Ramos (cell line): ENCODE measurements at regions not wholly inside any gene's neighbourhood (a gene's known extent, or its start where the extent isn't known, plus 50 kb on each side); places are given as distances from the start of the nearest gene placed in this dataset.
"Not testable (repeated sequence)": the region's sequence is repeated elsewhere in the genome, so short reads cannot be mapped to it uniquely, and the experiment has no call there.

Source experiments
- in situ Hi-C: fragments of 300-500 bp; cut with MboI; formaldehyde crosslinking; loops from one replicate; pipeline ENCODE4 v1.14.3; 2022; ENCODE audit warnings: low sequenced_read_pairs; ENCODE audit not compliant: unreplicated experiment

DNA sequence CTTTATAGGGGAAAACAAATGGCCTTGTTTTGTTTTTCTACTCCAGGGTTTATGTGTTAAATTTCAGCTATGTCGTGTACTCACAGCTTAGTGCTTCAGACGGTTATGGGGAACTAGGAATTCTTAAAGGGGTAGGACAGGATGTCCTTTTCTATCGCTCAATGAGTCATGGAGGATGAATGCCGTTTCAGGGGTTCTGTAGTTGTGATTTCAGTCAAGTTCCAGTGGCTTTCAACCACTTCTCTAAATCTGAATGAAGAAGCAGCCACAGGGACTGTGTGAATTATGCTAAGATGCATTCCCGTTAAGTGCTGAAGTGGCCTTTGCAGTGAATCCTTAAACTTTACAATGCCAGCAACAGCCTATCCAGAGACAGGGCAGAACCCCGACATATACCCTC, 1231.7 kb upstream of the ZEB2 start:
- in situ Hi-C loops = no loop called here

DNA sequence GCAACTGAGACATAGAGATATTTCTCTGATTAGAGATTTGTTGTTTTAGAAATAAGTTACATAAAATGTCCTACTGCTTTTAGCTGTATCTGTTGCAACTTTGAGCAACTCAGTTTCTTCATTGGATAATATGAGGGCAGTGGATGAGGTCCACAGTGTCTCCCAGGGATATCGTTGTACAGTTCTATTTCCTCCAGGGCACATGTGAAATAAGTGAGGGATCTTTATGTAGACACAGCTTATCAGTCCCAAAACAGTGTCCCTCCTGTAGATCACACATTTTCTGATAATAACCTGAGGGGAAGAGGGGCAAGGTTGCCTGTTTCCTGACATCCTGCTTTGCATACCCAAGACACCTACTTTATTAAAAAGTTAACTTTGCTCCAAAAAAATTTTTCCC, 1231.2 kb upstream of the ZEB2 start:
- in situ Hi-C loops = no loop called here

DNA sequence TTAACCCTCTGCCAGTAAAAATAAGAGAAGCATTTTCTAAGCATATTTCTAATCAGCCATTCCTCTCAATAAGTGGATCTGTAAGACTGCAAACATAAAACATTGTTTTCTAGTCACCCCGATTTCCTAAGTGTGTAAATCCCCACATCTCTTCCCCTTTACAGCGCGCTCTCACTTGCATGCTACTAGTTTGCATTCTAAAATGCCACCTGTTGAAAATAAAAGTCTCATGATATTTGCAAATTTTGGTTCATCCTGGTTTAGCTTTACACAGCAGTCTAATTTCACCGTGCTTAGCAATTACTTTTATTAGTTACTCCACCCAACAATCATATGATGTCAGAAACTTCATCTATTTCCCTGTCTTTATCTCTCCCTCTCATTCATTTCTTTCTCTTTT, 1230.7 kb upstream of the ZEB2 start:
- in situ Hi-C loops = no loop called here

DNA sequence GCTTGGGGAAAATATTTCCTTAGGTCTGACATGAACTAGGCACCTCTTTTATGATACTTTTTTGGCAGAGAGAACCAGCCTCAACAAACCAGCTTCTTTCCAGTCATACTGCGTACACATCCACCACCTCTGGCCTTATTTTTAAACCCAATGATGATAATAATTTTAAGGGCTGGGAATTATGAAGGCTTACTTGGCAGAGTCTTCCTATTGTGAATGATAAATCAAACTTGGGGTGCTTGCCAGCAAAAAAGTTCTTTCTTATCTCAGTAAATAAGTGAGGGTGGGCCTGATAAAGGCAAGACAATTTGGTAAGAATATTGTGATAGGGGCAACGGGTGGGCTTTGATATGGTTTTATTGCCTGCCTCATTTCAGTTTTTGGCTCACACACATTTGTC, 1230.2 kb upstream of the ZEB2 start:
- in situ Hi-C loops = no loop called here

DNA sequence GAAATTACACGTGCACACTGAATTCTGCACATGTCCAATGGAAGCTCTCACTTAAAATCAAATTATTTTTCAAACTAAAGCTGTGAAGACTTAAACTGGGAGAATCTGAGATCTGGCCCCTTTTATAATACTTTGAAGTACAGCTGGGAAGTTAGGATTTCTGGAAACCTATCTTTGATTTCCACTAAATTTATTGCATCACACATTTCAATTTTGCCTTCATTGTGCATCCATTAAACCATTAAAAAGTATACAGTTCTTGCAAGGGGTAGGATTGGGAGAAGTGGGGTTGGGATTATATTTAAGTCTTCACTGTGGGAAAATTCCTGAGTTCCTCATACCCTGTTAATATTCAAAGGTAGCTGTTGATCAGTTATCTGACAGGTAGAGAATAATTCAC, 1229.6 kb upstream of the ZEB2 start:
- in situ Hi-C loops = no loop called here

DNA sequence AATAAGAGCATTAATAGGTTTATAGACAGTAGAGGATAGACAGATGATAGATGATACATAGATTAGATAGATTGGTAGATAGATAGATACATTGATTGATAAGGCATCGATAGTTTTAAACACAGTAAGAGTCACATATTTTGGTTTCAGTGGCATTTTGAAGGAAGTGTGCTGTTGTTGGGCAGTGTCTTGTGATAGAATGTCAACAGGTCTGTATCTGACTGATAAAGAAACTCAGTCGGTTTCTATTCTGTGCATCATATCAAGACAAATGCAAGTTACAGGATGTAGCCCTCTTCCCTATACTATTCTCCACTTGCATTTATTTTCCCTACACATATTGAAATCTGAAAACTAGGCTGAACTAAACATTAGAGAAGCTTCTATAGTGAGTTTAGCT, 1229.0 kb upstream of the ZEB2 start:
- in situ Hi-C loops = no loop called here

DNA sequence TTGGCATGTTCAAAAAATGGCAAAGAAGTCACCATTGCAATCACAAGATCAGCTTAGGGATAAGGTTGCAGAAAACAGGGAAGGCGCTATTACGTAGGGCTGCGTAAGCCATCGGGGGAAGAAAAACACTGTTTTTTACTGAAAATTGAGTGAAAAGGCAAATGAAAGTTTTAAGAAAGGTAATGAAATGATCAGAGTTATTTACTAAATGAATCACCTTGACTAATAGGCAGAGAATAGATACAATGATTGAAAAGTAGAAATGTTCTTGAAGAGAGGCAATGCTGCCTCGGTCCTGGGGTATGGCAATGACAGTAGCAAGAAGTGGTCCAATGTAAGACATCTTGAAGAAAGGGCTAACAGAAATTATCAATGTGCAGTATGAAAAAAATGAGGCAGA, 1227.8 kb upstream of the ZEB2 start:
- in situ Hi-C loops = no loop called here

DNA sequence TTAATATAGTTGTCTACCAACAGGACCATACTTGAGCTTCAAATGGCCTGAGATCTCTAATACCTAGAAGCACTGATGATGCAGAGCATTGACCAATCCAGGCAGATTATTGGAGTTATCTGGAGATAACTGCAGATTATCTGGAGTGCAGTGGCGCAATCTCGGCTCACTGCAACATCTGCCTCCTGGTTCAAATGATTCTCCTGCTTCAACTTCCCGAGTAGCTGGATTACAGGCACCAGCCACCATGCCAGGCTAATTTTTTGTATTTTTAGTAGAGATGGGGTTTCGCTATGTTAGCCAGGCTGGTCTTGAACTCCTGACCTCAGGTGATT, 1225.4 kb upstream of the ZEB2 start:
- in situ Hi-C loops = not testable (repeated sequence)

DNA sequence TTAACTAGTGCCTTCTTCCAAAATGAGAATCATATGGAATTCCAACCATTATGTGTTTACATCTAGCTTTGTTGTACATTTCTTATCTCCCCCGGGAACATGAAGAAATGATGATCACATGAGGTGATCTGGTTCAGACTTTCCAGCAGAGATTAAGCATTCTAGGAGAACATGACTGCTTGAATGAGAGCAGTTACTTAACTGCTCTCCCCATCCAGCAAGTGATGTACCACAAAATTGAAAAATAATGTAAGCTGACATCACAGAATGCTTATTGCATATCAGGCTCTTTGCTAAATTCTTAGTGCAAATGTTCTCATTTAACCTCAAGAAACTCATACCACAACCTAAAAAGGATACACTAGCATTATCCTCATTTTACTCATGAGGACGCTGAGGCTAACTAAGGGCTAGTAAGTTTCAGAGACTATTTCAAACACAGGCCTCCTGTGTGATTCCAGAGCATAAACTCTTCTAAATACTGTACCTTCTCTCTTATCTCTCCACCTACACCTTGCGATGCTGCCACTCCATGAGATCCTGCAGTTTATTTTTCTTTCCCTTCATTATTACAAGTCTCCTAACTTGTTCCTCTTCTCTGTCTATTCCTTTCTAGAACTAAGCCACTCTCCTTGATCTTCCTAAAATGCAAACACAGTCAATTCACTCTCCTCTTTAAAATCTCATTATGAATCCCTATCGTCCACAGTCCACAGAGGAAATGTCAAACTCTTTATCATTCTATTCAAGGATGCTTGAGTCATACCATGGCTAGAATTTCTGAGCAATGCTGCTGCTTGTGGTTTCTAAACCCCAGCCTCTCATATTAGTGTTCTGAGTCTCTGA, 1224.8 kb upstream of the ZEB2 start:
- in situ Hi-C loops = no loop called here

DNA sequence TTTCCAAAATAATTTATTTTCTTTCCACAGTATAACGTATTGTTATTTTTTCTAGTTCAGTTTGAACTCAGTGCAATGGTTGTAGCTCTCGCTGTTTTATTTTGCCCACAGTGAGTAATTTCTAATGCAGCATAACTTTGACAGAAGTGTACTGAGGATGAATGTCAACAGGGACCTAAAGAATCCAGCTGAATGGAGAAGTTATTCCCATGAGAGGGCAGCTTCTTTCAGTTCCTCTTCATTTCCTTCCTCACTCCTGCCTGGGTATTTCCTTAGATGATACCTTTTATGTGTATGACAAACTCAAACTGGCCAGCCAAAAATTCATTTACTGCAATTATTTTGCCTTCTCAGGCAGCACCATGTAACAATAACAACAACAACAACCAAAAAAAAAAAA, 1223.1 kb upstream of the ZEB2 start:
- in situ Hi-C loops = no loop called here

DNA sequence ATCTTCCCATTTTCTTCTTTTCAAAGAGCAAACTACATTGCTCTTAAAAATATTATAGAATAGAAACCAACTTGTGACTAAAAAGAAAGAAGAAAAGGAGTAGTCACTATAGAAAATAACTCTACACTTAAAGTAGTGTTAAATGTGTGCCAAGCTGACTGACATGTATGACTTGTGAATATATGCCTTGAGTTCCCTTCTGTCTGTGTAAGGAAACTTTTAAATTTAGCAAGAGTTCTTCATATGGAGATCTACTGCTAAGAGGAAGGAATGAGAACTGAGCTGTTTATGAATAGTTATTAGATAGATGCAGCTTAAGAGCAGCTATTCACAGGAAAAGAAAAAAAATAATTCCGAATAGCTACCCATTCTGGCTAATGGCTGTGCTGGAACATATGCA, 1221.7 kb upstream of the ZEB2 start:
- in situ Hi-C loops = no loop called here

DNA sequence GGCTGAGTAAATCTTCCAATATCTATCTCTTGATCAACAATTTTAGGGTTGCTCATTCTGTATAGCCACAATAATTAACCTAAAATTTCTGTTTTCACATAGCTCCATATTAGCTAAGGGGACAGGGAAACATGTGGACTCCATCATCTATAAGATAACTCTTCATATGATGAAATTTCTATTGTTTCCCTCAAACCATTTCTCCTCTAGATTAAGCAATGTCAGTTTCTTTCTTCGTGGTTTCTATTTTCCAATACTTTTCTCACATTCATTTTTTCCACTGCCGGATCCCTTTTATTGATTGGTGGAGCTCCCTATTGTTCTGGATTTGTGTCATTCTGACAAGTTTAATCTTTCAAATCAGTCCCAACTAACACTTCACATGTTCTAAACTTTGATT, 1221.3 kb upstream of the ZEB2 start:
- in situ Hi-C loops = no loop called here

DNA sequence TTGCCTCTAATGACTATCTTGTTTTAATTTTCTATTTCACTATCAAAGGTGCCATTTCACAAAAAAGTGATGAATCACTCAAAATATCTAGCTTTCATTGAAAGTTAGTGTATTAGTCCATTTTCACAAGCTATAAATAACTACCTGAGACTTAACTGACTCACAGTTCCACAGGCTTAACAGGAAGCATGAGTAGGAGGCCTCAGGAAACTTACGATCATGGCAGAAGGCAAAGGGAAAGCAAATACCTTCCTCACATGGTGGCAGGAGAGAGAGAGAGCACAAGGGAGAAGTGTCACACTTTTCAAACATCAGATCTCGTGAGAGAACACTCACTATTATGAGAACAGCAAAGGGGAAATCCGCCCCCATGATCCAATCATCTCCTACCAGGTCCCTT, 1220.4 kb upstream of the ZEB2 start:
- in situ Hi-C loops = no loop called here

DNA sequence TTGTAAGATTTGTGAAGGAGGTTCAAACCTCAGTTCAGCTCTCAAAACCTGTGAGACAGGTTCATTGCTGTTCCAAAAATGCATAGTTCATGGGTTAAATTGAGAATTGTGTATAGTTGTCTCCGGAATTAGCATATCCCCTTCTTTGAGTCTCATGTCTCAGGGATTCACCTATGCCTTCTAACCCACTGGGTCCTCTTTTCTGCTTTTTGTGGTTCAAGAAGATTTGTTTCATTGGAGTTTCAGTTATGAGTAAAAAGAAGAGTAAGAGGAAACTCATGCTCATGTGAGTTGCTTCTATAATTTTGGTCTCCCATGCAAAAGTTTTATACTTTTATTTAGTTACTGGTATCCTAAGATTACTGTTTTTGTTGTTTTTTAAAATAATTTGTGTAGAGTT, 1219.8 kb upstream of the ZEB2 start:
- in situ Hi-C loops = no loop called here

DNA sequence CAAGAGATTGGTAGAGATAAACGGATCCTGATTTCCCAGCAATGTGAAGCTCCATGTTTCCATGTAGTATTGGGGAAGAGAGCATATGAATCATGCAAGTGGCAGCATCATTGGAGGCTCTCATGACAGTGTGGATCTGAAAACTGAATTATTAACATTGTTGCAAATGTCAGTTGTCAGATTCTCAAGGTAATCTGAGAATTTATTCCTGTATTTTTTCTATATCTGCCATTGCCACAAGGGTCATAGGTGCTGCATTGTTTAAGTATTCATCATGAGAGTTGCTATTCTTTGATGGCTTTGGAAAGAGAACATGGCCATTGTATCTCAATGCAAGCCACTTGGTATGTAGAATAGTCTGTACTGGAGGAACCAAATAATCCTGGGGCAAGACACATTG, 1217.0 kb upstream of the ZEB2 start:
- in situ Hi-C loops = no loop called here

DNA sequence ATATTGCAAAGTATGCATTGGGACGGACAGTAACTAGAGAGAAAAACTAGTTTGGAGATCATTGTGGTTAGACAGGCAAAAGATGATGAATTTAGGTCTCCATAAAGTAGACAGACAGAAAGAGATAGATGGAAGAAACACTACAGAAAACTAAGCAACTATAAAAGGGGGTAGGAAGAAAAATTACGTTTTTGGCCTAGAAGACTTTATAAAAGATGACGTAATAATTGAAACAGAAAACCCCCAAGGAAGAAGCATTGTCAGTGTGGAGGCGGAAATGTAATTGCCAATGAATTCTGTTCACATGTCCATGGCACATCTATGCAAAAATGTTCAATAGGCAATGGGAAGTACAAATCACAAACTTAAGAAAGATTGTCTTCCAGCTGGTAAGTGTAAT, 1211.5 kb upstream of the ZEB2 start:
- in situ Hi-C loops = no loop called here

DNA sequence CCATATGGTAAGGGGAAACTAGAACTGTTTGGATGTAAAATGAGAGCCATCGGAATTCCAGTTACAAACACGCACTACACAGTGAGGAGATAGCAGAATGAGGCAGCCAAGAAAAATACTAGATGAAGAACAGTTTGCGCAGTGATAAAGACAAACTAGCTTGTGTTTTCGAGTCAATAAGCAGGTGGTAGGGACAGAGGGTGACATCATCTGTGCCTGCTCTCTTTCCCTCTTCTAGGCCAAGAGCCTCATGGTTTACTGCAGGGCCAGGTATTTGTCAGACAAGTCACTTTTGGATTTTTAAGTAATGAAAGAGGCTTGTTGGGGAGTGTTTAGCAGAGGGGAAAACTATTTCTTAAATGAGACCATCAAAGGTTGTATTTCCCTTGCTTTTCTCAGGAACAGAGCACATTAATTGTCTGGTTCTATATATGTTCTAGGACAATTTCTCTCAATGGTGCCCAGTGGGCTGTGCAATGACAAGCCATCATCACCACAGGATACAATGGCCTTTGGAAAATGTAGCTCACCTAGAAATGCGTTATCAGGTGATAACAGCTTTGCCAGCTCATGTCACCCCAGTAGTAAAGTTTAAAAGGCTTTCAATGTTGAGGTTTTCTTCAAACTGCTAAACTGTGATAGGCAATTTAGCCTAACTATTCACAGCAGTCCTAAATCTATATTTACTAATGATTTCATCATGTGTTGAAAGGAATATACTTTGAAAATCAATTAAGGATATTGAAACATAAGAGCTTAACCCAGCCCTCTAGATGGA, 1210.3 kb upstream of the ZEB2 start:
- in situ Hi-C loops = no loop called here

DNA sequence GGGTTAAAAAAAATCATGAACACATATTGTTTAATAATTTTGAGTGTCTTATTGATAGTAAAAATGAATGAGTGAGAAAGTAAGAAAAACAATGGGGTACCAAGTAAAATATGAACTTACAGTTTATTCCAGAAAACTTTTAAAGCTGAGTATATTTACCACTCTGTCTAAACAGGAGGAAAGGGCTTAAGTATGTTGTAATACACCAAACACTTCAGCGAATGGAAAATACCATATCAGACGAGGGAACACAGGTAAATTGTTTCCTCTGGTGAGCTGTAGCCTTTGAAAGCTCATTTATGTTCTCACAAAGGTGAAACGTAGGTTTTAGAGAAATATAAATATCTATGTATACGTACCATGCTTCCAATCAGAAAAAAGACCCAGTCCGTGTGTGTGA, 1209.6 kb upstream of the ZEB2 start:
- in situ Hi-C loops = no loop called here

DNA sequence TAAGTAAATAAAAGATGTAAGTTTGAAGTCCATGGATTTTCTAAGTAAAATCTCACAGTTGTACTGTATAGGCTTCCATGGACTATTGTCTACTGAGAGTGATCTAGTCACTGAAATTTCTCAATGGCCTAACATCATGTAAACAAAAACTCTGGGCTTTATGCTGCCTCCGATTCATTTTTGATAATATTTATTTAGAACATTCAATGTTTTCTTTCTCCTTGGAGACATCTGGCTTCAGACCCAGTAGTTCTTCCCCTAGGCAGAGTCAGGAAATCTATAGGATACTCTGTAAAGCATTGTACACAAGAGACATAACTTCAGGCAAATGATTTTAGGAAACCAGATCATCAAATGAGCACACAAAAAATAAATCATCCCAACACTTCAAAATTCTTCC, 1208.6 kb upstream of the ZEB2 start:
- in situ Hi-C loops = no loop called here

DNA sequence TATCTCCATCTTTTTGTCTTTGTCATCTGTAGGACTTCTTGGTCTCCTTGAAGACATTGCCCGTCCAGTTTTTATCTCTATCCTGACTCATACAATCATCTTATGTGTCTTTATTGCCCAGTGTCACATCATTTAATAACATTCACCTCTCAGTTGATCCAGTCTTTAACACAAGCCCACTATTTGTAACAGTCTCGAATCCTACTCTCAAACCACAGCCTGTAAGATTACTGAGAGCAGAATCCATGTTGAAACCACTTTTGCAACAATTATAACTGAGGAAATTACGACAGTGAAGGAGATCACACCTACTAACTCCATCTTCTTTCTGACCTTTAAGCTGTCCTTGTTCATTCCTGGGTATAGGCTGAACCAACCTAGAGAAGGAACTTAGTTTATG, 1206.0 kb upstream of the ZEB2 start:
- in situ Hi-C loops = no loop called here

DNA sequence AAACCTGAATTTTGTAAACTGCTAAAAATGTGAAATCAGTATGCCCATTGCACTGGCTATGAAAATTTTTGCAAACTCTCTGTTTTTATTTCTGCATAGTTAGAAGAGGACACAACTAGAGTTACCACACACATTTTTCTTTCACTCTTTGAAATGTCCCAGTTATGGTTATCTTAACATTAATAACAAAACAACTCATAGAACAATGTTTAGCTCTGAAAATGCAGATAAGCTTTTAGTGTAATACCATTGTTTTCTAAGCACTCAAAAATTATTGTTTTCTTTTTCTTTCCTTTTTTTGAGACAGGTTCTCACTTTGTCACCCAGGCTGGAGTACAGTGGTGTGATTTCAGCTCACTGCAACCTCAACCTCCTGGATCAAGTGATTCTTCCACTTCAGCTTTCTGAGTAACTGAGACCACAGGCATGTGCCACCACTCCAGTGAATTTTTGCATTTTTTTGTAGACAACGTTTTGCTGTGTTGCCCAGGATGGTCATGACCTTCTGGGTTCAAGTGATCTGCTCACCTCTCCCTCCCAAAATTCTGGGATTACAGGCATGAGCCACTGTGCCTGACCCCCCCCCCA, 1204.5 kb upstream of the ZEB2 start:
- in situ Hi-C loops = no loop called here

DNA sequence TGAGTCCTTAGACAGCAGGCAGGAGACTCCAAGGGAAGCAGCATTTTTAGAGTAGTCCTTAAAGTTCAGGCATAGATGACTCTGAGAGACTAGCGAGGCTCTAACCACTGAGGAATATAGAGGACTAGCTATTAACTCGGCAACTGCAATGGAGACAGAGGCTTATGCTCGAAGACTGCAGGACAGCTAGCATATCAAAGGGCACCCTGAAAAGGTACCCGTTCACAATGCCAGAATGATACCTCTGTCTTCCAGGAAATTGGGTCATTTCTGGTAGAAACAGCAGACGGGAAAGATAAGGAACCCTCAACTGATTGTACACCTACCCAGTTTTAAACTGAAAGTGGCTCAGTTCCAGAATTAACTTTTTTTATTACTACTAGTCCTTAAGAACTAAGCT, 1204.0 kb upstream of the ZEB2 start:
- in situ Hi-C loops = no loop called here
